GM12873 (cell line): ENCODE measurements at regions not wholly inside any gene's neighbourhood (a gene's known extent, or its start where the extent isn't known, plus 50 kb on each side); places are given as distances from the start of the nearest gene placed in this dataset.

Experiments used
- CTCF ChIP-seq: IDR thresholded peaks from 2 replicates; pipeline ENCODE4 v1.5.1; 2012; ENCODE audit warnings: low read depth, mild to moderate bottlenecking, moderate library complexity, low read length, control low read depth; ENCODE audit not compliant: insufficient read depth; ENCODE audit errors: missing control alignments

- no peak for TF ChIP-seq CTCF
Observed at GRCh38 chr4:24468071-24468470, 116.3 kb downstream of the DHX15 start.

GRCh38 chr4:24464566-24464965 lies 119.8 kb downstream of the DHX15 start:
- no peak for TF ChIP-seq CTCF

GRCh38 chr4:24456431-24456830 lies 127.9 kb downstream of the DHX15 start:
- no peak for TF ChIP-seq CTCF

GRCh38 chr4:24453951-24454350 lies 130.4 kb downstream of the DHX15 start:
- no peak for TF ChIP-seq CTCF

GRCh38 chr4:24451870-24452269 lies 132.5 kb downstream of the DHX15 start:
- TF ChIP-seq CTCF, result no peak

- TF ChIP-seq CTCF, result no peak
Observed at GRCh38 chr4:24443200-24443599, 141.2 kb downstream of the DHX15 start.

GRCh38 chr4:24440765-24441164 lies 143.6 kb downstream of the DHX15 start:
- no peak for TF ChIP-seq CTCF
